ENCODE measurements at regions not wholly inside any gene's neighbourhood (a gene's known extent, or its start where the extent isn't known, plus 50 kb on each side); places are given as distances from the start of the nearest gene placed in this dataset.

DNA sequence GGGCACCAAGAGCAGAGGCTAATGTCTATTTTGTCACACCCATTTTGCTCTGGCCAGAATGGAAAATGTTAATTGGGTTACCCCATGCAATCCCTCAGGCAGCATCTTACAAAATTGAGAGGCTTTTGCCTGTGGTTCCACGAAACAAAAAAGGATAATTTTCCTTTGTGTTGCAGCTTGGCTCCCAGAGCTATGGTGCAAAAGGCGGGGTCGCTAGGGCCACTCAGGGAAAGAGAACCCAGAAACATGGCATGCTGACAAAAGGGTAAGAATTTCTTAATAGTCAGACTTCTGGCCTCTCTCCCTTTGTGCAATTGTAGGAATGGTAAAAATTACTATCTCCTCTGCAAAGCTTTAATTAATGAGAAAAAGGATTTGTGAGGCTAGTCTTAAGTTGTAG, 119.6 kb upstream of the BANK1 start:
- Histone ChIP-seq H3K27ac (ENCODE audit: low read depth, low read length) (no peak overlapping the region), H3K4ac (ENCODE audit: low read depth, low read length) (no peak overlapping the region), H2BK120ac (ENCODE audit: insufficient read depth, low read length, poor library complexity) (no peak overlapping the region), H3K79me2 (ENCODE audit: control insufficient read depth, insufficient read depth, low read length, poor library complexity) (no peaks in the 10 kb centered on the region), H3K14ac (ENCODE audit: low read length) (no peak overlapping the region), H3K9me3 (ENCODE audit: insufficient read depth, low read depth, low read length) (no peaks in the 10 kb centered on the region), H4K12ac (ENCODE audit: low read depth, low read length) (no peak overlapping the region), H3K36me3 (ENCODE audit: control insufficient read depth in 1 of 2, insufficient read depth in 2 of 2, low read length in 2 of 2) (no peaks in the 10 kb centered on the region), H3K27me3 (ENCODE audit: insufficient read depth, low read length) (no peaks in the 10 kb centered on the region), H2BK12ac (ENCODE audit: low read length) (no peak overlapping the region), H3K79me1 (ENCODE audit: low read length) (no peaks in the 10 kb centered on the region), H4K91ac (ENCODE audit: low read depth, low read length) (no peak overlapping the region), H3K18ac (ENCODE audit: low read length) (no peak overlapping the region), H3K9ac (ENCODE audit: low read length) (no peak overlapping the region), H2BK5ac (ENCODE audit: low read depth, low read length, poor library complexity) (no peak overlapping the region), H3K4me1 (ENCODE audit: control insufficient read depth in 1 of 2, insufficient read depth in 2 of 2, low read length in 2 of 2) (no peaks in the 10 kb centered on the region), H2AFZ (ENCODE audit: insufficient read depth, low read length, poor library complexity) (no peak overlapping the region), H3K4me2 (ENCODE audit: low read length) (no peak overlapping the region), H2AK5ac (ENCODE audit: low read length) (no peak overlapping the region), H3K23ac (ENCODE audit: low read length) (no peak overlapping the region), H4K8ac (ENCODE audit: low read depth, low read length) (no peak overlapping the region), H3K4me3 (ENCODE audit: low read depth, low read length) (no peak overlapping the region)
- WGBS (ENCODE audit: extremely low coverage, insufficient coverage, insufficient read length), result no CpG with 5 or more reads among the region's 3 CpGs
- DNase-seq, result no peak

DNA sequence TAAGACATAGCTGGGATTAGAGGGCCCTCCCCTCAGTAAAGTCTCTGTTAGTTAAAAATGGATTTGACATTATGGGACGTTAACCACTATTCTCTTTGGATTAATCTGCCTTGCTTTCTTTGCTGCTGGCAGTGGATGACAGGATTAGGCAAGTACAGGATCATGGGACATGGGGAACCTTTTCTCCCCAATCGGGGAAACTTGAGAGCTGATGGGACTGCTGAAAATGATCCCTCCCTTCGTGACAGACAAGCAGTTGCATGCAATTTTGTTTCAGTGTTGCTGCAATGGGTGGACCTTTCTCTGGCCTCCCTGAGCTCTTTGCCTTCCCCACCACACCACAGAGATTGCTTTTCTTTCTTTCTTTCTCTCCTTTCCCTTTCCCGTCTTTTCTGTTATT, 120.2 kb upstream of the BANK1 start:
- Histone ChIP-seq H3K79me2 (ENCODE audit: control insufficient read depth, insufficient read depth, low read length, poor library complexity) (no peaks in the 10 kb centered on the region), H3K27ac (ENCODE audit: low read depth, low read length) (no peak overlapping the region), H3K4me3 (ENCODE audit: low read depth, low read length) (no peak overlapping the region), H3K9ac (ENCODE audit: low read length) (no peak overlapping the region), H4K91ac (ENCODE audit: low read depth, low read length) (no peak overlapping the region), H3K4me1 (ENCODE audit: control insufficient read depth in 1 of 2, insufficient read depth in 2 of 2, low read length in 2 of 2) (no peaks in the 10 kb centered on the region), H2AK5ac (ENCODE audit: low read length) (no peak overlapping the region), H3K9me3 (ENCODE audit: insufficient read depth, low read depth, low read length) (no peaks in the 10 kb centered on the region), H3K79me1 (ENCODE audit: low read length) (no peaks in the 10 kb centered on the region), H3K14ac (ENCODE audit: low read length) (no peak overlapping the region), H4K12ac (ENCODE audit: low read depth, low read length) (no peak overlapping the region), H2BK12ac (ENCODE audit: low read length) (no peak overlapping the region), H2BK5ac (ENCODE audit: low read depth, low read length, poor library complexity) (no peak overlapping the region), H2AFZ (ENCODE audit: insufficient read depth, low read length, poor library complexity) (no peak overlapping the region), H3K27me3 (ENCODE audit: insufficient read depth, low read length) (no peaks in the 10 kb centered on the region), H3K4me2 (ENCODE audit: low read length) (no peak overlapping the region), H2BK120ac (ENCODE audit: insufficient read depth, low read length, poor library complexity) (no peak overlapping the region), H3K18ac (ENCODE audit: low read length) (no peak overlapping the region), H3K23ac (ENCODE audit: low read length) (no peak overlapping the region), H4K8ac (ENCODE audit: low read depth, low read length) (no peak overlapping the region), H3K36me3 (ENCODE audit: control insufficient read depth in 1 of 2, insufficient read depth in 2 of 2, low read length in 2 of 2) (no peaks in the 10 kb centered on the region), H3K4ac (ENCODE audit: low read depth, low read length) (no peak overlapping the region)
- no CpG with 5 or more reads among the region's 4 CpGs for WGBS (ENCODE audit: extremely low coverage, insufficient coverage, insufficient read length)
- no peak for DNase-seq

DNA sequence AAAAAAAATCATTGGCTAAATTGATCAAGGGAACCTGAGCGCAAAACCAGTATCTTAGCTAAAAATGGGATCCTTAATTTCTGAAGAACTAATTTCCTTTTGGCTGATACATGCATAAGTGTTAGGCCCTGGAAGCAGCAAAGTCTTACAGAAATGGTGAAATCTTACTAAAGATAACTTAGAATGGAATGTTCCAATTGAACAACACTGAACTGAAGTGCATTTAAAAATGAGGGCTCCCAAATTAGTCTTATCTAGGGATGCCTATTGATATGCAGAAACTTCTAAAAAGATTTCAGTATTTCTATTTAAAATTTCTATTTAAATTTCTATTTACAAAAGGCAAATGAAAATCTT, 120.7 kb upstream of the BANK1 start:
- no peak for DNase-seq
- Histone ChIP-seq H3K4me1 (ENCODE audit: control insufficient read depth in 1 of 2, insufficient read depth in 2 of 2, low read length in 2 of 2) (no peaks in the 10 kb centered on the region), H3K9me3 (ENCODE audit: insufficient read depth, low read depth, low read length) (no peaks in the 10 kb centered on the region), H3K23ac (ENCODE audit: low read length) (no peak overlapping the region), H2BK5ac (ENCODE audit: low read depth, low read length, poor library complexity) (no peak overlapping the region), H2BK12ac (ENCODE audit: low read length) (no peak overlapping the region), H3K4ac (ENCODE audit: low read depth, low read length) (no peak overlapping the region), H2BK120ac (ENCODE audit: insufficient read depth, low read length, poor library complexity) (no peak overlapping the region), H3K4me2 (ENCODE audit: low read length) (no peak overlapping the region), H4K12ac (ENCODE audit: low read depth, low read length) (no peak overlapping the region), H4K91ac (ENCODE audit: low read depth, low read length) (no peak overlapping the region), H2AFZ (ENCODE audit: insufficient read depth, low read length, poor library complexity) (no peak overlapping the region), H4K8ac (ENCODE audit: low read depth, low read length) (no peak overlapping the region), H3K9ac (ENCODE audit: low read length) (no peak overlapping the region), H3K27ac (ENCODE audit: low read depth, low read length) (no peak overlapping the region), H3K36me3 (ENCODE audit: control insufficient read depth in 1 of 2, insufficient read depth in 2 of 2, low read length in 2 of 2) (no peaks in the 10 kb centered on the region), H3K14ac (ENCODE audit: low read length) (no peak overlapping the region), H3K79me1 (ENCODE audit: low read length) (no peaks in the 10 kb centered on the region), H3K27me3 (ENCODE audit: insufficient read depth, low read length) (no peaks in the 10 kb centered on the region), H3K79me2 (ENCODE audit: control insufficient read depth, insufficient read depth, low read length, poor library complexity) (no peaks in the 10 kb centered on the region), H3K4me3 (ENCODE audit: low read depth, low read length) (no peak overlapping the region), H3K18ac (ENCODE audit: low read length) (no peak overlapping the region), H2AK5ac (ENCODE audit: low read length) (no peak overlapping the region)
- no CpG with 5 or more reads among the region's 1 CpG for WGBS (ENCODE audit: extremely low coverage, insufficient coverage, insufficient read length)

DNA sequence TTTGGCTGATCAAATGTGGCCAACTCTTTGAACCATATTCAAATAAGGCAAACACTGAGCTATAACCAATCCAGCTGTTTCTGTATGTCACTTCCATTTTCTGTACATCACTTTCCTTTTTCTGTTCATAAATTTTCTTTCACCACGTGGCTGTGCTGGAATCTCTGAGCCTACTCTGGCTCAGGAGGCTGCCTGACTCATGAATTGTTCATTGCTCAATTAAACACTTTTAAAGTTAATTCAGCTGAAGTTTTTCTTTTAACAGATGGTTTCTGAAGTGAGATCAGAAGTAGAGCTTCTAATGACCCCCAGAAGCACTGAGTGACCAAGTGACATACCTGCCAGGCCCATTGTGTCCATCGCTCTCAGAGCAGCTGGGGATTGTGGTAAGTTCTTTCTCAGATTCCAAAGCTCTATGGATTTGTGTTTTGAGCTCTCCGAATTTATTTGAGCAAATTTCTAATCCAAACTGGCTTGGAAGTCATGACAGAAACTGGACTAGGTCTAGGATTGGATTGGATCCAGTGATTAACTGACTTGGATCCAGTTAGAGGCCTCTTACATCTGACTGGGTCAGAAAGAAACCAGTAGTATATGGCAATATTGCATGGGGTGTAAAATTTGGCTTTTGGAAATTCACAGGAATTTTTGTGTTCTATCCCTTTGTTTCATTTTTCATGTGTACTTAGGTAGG, 121.2 kb upstream of the BANK1 start:
- no peak overlapping the region for H3K27ac ChIP-seq (ENCODE audit: low read depth, low read length)
- no peaks in the 10 kb centered on the region for H3K36me3 ChIP-seq (ENCODE audit: control insufficient read depth in 1 of 2, insufficient read depth in 2 of 2, low read length in 2 of 2)
- H3K9ac ChIP-seq (ENCODE audit: low read length), result no peak overlapping the region
- WGBS (ENCODE audit: extremely low coverage, insufficient coverage, insufficient read length), result no CpG with 5 or more reads among the region's 3 CpGs
- H3K4me2 ChIP-seq (ENCODE audit: low read length), result no peak overlapping the region
- H4K91ac ChIP-seq (ENCODE audit: low read depth, low read length), result no peak overlapping the region
- no peak overlapping the region for H3K4me3 ChIP-seq (ENCODE audit: low read depth, low read length)
- no peaks in the 10 kb centered on the region for H3K79me1 ChIP-seq (ENCODE audit: low read length)
- no peaks in the 10 kb centered on the region for H3K9me3 ChIP-seq (ENCODE audit: insufficient read depth, low read depth, low read length)
- no peak overlapping the region for H2BK12ac ChIP-seq (ENCODE audit: low read length)
- no peak overlapping the region for H3K14ac ChIP-seq (ENCODE audit: low read length)
- no peak overlapping the region for H3K4ac ChIP-seq (ENCODE audit: low read depth, low read length)
- no peak for DNase-seq
- H2BK5ac ChIP-seq (ENCODE audit: low read depth, low read length, poor library complexity), result no peak overlapping the region
- no peak overlapping the region for H2AK5ac ChIP-seq (ENCODE audit: low read length)
- H3K27me3 ChIP-seq (ENCODE audit: insufficient read depth, low read length), result no peaks in the 10 kb centered on the region
- H2BK120ac ChIP-seq (ENCODE audit: insufficient read depth, low read length, poor library complexity), result no peak overlapping the region
- H3K79me2 ChIP-seq (ENCODE audit: control insufficient read depth, insufficient read depth, low read length, poor library complexity), result no peaks in the 10 kb centered on the region
- no peaks in the 10 kb centered on the region for H3K4me1 ChIP-seq (ENCODE audit: control insufficient read depth in 1 of 2, insufficient read depth in 2 of 2, low read length in 2 of 2)
- no peak overlapping the region for H3K23ac ChIP-seq (ENCODE audit: low read length)
- no peak overlapping the region for H4K8ac ChIP-seq (ENCODE audit: low read depth, low read length)
- no peak overlapping the region for H2AFZ ChIP-seq (ENCODE audit: insufficient read depth, low read length, poor library complexity)
- no peak overlapping the region for H3K18ac ChIP-seq (ENCODE audit: low read length)
- no peak overlapping the region for H4K12ac ChIP-seq (ENCODE audit: low read depth, low read length)
